IPS-NIHi7 (cell line): ENCODE measurements at regions not wholly inside any gene's neighbourhood (a gene's known extent, or its start where the extent isn't known, plus 50 kb on each side); places are given as distances from the start of the nearest gene placed in this dataset.

ENCODE experiments used
- DNase-seq: peaks from one replicate; pipeline ENCODE4 v3.0.0; 2012; ENCODE audit warnings: mixed read lengths; ENCODE audit errors: extremely low spot score

DNA sequence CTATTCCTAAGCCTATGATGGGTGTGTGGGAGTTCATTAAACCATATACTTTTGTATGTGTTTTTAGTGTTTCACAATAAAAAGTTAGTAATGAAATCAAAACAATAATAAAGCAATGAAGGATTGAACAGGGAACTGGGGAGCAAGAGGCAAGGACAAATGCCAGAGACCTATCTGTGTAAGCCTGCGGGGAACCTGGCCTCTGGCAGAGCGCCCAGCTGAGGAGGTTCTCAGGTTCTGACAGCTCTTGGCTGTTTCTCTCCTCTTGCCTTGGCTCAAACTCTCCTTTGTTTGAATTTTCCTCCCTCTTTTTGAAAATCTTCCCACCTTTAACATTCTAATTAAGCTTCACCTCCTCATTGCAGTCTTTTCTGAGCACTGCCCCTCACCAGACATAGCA is 200.0 kb upstream of the NCKAP5 start:
- no peak for DNase-seq

DNA sequence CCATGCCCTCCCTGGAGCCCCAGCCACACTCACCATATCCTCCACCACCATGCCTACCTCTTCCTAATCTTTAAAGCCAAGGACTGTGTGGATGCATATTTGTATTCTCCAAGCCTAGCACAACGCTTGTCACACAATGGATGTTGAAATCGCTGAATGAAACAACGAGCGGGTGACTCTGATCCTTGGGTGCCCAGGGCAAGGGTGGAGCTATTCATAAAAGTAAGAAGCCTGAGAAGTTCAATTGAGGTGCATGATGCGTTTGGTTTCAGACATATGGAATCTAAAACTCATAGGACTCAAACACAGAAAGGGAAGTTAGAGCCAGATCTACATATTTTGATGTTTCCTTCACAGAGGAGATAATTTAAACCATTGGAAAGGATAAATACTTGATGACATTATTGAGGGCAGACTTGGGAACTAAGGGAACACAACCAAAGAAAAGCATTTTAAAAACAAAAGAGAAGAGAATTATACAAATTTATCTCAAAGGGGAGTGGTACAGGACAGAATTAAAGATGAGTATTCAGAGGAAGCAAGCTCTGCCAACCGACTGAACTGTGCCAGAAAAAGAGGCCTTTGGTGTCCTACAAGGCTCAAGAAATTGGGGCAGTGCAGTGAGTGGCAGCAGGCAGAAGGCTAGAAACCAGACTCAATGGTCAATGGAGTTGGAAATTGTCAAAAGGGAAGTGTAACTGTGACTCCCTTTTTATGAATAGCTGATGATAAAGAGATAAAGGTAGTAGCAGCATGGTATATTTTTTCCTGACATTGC is 200.6 kb upstream of the NCKAP5 start:
- DNase-seq: no peak

- no peak for DNase-seq
Observed at GRCh38 chr2:133773854-133774653, 205.8 kb upstream of the NCKAP5 start.

DNA sequence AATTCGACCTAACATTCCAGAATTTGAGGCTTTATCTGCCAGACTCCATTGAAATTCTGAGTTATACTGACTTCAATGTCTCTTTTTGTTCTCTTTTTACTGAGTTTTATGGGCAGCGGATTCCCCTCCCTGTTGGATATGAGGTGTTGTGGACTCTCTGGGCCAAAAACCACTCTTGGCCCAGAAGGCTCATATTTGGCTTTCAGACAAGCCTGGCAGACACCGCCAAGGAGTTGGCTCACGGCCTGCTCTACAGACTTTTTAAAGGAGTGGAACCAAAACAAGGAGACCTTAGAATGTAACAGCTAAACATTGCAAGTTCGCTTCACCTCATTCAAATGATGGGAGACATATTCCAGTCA is 206.4 kb upstream of the NCKAP5 start:
- no peak for DNase-seq

GRCh38 chr2:133776936-133777573 is 208.8 kb upstream of the NCKAP5 start:
- DNase-seq: no peak

GRCh38 chr2:133777574-133777960 is 209.3 kb upstream of the NCKAP5 start:
- DNase-seq: no peak

GRCh38 chr2:133780099-133780996 is 212.1 kb upstream of the NCKAP5 start:
- peak; percentile 66 for DNase-seq

- DNase-seq: no peak
Observed at GRCh38 chr2:133780997-133781513, 212.8 kb upstream of the NCKAP5 start.

DNA sequence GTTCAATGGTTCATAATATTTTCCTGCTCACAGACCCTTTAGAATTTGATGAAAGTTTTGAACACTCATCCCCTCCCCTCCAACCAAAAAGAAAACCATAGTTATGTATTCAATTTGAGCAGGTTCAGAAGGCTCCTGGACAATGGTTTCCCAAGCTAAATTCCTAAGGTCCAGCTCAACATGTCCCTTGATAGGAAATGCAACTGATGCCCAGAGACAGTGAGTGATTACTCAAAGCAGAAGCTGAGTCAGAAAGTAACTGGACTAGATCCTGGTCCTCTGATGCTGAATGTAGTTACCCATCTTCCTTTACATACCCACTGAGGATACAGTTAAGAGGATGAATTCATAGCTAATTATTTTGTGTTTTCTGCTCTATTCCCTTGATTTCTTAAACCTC is 218.9 kb upstream of the NCKAP5 start:
- DNase-seq: no peak

- DNase-seq: no peak
Observed at GRCh38 chr2:133787651-133788050, 219.4 kb upstream of the NCKAP5 start.

DNA sequence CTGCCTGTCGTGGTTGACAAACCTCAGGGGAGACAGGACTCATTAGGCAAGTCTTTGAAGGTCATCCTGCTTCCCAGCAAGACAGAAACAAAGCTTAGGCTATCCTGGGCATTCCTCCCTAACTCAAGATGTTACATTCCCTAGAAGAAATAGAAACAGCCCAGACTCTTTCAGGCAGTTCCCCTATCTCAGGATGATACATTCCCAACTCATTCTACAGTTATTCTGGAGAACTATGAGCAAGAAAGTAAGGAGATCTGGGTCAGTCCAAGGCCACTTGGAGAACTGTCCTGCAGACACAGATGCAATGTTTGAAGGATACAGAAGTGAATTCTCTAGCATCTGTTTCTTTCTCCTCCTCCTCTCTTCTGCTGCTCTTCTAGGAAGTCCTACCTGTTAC is 220.1 kb upstream of the NCKAP5 start:
- DNase-seq: no peak

- no peak for DNase-seq
Observed at GRCh38 chr2:133789743-133790142, 221.5 kb upstream of the NCKAP5 start.

- no peak for DNase-seq
Observed at GRCh38 chr2:133790711-133791110, 222.4 kb upstream of the NCKAP5 start.

- DNase-seq: no peak
Observed at GRCh38 chr2:133791191-133791590, 222.9 kb upstream of the NCKAP5 start.

DNA sequence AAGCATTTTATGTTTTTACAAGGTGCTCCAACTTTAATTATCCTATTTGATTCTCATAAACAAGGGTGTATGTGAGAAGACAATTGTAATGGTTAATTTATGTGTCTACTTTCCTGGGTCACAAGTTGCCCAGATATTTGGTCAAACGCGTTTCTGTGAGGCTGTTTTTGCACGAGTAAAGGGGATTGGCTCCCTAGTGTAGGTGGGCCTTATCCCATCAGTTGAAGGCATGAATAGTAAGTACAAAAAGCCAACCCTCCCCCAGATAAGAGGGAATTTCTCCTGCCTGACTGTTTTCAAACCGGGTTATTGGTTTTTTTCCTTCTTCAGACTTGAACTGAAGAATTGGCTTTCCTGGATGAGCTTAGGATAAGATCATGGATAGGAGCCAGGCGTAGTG is 224.0 kb upstream of the NCKAP5 start:
- DNase-seq: no peak

DNA sequence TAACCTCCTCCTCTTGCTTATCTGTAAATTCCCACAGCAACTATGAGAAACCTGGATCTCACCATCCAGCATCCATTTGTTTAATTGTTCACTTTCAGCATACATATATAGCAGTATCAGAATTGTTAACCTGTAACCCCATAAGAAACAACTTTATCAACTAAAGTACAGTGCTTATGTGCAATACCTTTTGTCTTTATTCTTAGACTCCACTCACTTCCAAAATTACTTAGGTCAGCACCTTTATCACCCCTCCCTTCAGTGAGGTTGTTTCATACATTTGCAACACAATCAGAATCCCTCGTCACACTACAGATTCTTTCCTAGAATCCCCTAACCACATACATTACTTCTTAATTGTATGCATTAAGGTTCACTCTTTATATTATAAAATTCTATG is 225.9 kb upstream of the NCKAP5 start:
- DNase-seq: no peak

DNA sequence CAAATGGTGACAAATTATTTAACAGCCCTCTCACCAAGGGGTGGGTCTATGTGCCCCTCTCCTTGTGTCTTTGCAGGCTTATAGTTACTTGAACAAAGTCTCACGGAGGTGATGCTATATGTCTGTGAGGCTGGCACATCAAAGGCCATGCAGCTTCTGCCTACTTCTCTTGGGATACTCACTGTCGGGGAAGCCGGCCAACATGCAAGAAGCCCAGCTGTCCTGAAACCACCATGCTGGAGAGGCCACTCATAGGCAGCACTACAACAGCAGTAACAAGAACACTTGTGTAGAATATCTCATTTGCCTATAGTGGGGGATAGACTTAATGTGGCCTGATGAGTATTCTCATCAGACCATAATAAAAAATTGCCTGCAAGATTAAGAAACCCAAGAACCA is 233.7 kb upstream of the NCKAP5 start:
- DNase-seq: no peak

- DNase-seq: no peak
Observed at GRCh38 chr2:133802409-133803039, 234.3 kb upstream of the NCKAP5 start.

- DNase-seq: no peak
Observed at GRCh38 chr2:133806564-133806963, 238.3 kb upstream of the NCKAP5 start.

- no peak for DNase-seq
Observed at GRCh38 chr2:133809485-133809884, 241.2 kb upstream of the NCKAP5 start.

- DNase-seq: no peak
Observed at GRCh38 chr2:133810559-133810958, 242.3 kb upstream of the NCKAP5 start.
